ENCODE measurements at regions not wholly inside any gene's neighbourhood (a gene's known extent, or its start where the extent isn't known, plus 50 kb on each side); places are given as distances from the start of the nearest gene placed in this dataset.
"Not testable (repeated sequence)": the region's sequence is repeated elsewhere in the genome, so short reads cannot be mapped to it uniquely, and the experiment has no call there.

DNA sequence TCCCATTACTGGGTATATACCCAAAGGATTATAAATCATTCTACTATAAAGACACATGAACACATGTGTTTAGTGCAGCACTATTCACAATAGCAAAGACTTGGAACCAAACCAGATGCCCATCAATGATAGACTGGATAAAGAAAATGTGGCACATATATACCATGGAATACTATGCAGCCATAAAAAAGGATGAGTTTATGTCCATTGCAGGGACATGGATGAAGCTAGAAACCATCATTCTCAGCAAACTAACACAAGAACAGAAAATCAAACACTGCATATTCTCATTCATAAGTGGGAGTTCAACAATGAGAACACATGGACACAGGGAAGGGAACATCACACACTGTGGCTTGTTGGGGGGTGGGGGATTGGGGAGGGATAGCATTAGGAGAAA lies 225.2 kb upstream of the PRDM1 start:
- H3K36me3 Mint-ChIP-seq, CTCF ChIA-PET, H3K4me3 Mint-ChIP-seq, H3K27ac Mint-ChIP-seq, H3K4me1 Mint-ChIP-seq, H3K9me3 Mint-ChIP-seq, DNase-seq: not testable (repeated sequence)
- peaks cover 20% of the 10 kb centered on the region for H3K27me3 Mint-ChIP-seq

DNA sequence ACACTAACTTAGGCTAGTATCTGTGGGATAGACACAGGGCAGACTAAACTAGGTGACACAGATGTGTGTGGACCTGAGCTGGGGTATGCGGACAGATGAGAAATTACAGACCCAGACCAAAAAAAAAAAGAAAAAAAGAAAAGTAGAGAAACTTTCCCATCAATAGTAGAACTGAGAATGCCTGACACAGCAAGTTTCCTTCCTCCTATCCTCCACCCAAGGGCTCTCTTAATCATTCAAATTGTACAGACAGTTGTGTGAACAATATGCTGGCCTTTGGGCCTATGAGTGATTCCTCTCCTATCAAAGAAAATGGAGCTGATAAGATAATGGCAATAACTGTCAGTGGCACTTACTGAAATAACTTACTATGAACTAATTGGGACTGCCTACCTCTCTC lies 226.7 kb upstream of the PRDM1 start:
- Mint-ChIP-seq H3K36me3 (peaks cover 1% of the 10 kb centered on the region), H3K4me3 (no peak overlapping the region), H3K9me3 (peaks cover 4% of the 10 kb centered on the region), H3K4me1 (no peaks in the 10 kb centered on the region), H3K27ac (no peak overlapping the region), H3K27me3 (peaks cover 13% of the 10 kb centered on the region)
- CTCF ChIA-PET: no interaction called here
- no peak for DNase-seq

DNA sequence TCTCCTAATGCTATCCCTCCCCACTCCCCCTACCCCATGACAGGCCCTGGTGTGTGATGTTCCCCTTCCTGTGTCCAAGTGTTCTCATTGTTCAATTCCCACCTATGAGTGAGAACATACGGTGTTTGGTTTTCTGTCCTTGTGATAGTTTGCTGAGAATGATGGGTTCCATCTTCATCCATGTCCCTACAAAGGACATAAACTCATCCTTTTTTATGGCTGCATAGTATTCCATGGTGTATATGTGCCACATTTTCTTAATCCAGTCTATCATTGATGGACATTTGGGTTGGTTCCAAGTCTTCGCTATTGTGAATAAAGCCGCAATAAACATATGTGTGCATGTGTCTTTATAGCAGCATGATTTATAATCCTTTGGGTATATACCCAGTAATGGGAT lies 227.5 kb upstream of the PRDM1 start:
- CTCF ChIA-PET, H3K4me1 Mint-ChIP-seq, DNase-seq, H3K4me3 Mint-ChIP-seq, H3K36me3 Mint-ChIP-seq, H3K27ac Mint-ChIP-seq, H3K9me3 Mint-ChIP-seq, H3K27me3 Mint-ChIP-seq: not testable (repeated sequence)

DNA sequence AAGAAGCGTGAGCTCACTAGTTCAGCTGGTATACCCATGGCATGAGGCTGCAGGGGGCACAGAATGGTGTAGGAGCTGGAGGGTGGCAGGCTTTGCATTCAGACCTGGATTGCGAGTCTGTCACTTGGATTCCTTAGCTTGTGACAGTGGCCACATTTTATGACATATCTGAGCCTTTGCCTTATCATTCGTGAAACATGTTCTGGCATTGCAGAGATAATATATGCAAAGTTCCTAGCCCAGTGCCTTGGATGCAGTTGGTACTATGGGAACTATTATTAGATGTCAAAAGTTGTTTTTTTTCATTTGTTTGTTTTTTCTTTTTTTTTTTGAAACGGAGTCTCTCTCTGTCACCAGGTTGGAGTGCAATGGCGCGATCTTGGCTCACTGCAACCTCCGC lies 230.7 kb upstream of the PRDM1 start:
- H3K27ac Mint-ChIP-seq: no peak overlapping the region
- peaks cover 1% of the 10 kb centered on the region for H3K36me3 Mint-ChIP-seq
- CTCF ChIA-PET: no interaction called here
- H3K4me1 Mint-ChIP-seq: no peaks in the 10 kb centered on the region
- DNase-seq: no peak
- peaks cover 6% of the 10 kb centered on the region for H3K9me3 Mint-ChIP-seq
- no peak overlapping the region for H3K4me3 Mint-ChIP-seq
- peaks cover 4% of the 10 kb centered on the region for H3K27me3 Mint-ChIP-seq

DNA sequence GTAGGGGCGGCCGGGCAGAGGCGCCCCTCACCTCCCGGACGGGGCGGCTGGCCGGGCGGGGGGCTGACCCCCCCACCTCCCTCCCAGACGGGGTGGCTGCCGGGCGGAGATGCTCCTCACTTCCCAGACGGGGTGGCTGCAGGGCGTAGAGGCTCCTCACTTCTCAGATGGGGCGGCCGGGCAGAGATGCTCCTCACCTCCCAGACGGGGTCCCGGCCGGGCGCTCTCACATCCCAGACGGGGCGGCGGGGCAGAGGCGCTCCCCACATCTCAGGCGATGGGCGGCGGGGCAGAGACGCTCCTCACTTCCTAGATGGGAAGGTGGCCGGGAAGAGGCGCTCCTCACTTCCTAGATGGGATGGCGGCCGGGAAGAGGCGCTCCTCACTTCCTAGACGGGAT lies 232.2 kb upstream of the PRDM1 start:
- H3K27me3 Mint-ChIP-seq, H3K27ac Mint-ChIP-seq, H3K4me3 Mint-ChIP-seq, CTCF ChIA-PET, DNase-seq, H3K9me3 Mint-ChIP-seq, H3K4me1 Mint-ChIP-seq, H3K36me3 Mint-ChIP-seq: not testable (repeated sequence)

DNA sequence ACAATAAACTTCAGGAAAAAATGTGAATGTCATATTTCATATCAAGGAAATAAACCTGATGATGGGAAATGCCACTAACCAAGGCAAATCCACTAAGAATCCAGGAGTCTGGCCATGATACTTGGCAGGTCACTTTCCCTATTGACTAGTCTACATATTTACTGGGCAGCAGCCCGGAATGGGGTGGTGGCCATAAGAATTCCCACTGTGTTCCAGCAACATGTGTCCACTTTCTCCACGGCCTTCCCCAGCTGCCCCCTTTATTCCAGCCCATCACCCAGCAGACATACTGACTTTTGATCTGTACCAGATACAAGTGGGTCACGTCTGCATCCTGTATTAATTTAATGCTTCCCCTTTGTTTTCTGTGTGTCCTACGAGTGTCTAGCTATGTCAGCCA lies 234.5 kb upstream of the PRDM1 start:
- no peak overlapping the region for H3K27ac Mint-ChIP-seq
- H3K4me3 Mint-ChIP-seq: no peak overlapping the region
- CTCF ChIA-PET: no interaction called here
- no peak for DNase-seq
- H3K36me3 Mint-ChIP-seq: no peaks in the 10 kb centered on the region
- peaks cover 7% of the 10 kb centered on the region for H3K27me3 Mint-ChIP-seq
- no peaks in the 10 kb centered on the region for H3K4me1 Mint-ChIP-seq
- H3K9me3 Mint-ChIP-seq: peaks cover 1% of the 10 kb centered on the region

DNA sequence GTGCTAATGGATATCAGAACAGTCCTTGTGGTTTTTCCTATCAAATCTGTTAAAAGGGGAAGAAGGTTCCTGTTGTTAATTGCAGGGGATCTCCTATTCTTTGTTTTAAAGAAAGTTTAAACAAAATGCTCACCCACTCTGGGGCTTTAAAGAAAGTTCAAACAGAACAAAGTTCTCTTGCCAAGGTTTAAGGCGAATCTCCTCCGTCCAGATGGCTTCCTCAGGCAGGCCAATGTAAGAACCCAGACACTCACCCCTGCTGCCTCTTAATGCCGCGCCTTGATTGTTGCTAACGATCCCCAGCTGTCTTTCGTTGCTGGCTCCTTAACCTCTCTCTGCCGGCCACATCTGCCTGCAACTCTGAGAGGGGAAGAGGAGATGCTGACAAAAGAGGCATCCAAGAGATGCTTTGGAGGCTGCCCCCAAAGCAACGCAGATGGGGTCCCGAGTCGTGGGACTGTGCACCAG lies 235.0 kb upstream of the PRDM1 start:
- Mint-ChIP-seq H3K4me1 (no peaks in the 10 kb centered on the region), H3K27ac (no peak overlapping the region), H3K36me3 (no peaks in the 10 kb centered on the region), H3K9me3 (peaks cover 1% of the 10 kb centered on the region), H3K4me3 (no peak overlapping the region), H3K27me3 (peaks cover 12% of the 10 kb centered on the region)
- DNase-seq: no peak
- CTCF ChIA-PET: no interaction called here

DNA sequence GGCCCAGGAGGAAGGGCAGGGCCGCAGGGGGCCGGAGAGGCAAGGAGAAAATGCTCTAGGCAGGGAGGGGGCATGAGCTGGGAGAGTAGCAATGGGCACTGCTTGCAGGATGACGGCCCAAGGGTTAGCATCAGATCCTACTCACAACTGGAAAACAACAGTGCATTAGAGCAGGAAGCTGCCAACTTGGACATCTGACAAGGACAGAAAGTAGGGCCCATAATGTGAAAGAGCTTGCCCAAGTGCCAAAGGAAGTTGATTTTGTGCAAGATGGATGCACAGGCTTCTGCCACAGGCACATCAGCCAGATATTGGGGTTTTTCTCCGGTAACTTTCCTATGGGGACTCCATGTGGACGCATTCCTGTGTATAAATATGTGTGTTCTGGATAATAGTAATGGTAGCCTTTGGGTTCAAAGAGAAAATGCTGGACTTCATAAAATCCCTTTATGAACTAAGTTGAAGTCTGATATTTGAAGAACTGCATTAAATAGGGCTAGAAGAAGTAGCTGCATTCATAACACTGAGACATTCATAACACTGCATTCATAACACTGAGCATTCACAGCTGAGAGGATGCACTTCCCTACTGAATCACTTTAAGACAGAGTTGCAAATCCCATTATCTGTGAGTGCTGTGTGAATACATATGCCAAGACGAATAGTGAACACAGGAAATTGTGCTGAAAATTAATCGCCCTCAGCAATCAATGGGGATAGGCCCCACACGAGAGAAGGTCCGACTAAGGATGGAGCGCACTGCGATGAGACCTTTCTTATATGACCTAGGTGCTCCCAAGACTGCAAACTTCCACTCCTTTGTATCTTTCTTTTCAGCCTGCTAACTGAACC lies 235.6 kb upstream of the PRDM1 start:
- Mint-ChIP-seq H3K27ac (no peak overlapping the region), H3K27me3 (peaks cover 16% of the 10 kb centered on the region), H3K9me3 (peaks cover 1% of the 10 kb centered on the region), H3K4me1 (no peaks in the 10 kb centered on the region), H3K36me3 (no peaks in the 10 kb centered on the region), H3K4me3 (no peak overlapping the region)
- no peak for DNase-seq
- CTCF ChIA-PET: no interaction called here

DNA sequence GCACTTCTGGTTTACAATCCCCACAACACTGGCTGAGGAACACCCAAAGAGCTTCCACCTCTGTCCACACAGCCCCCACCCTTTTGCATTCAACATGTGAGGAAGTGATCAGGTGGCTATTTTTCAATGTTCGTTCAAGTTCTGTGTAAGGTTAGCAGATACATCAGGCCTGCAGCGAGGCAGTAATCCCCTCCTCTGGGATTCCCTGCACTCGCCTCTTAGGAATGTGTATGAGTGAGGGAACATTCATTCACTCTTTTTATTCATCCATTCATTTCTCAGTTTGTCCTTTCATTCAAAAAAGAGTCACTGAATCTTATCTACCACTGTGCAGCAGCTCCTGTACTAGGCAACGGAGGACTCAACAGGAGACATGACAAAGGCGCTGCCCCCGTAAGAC lies 236.4 kb upstream of the PRDM1 start:
- Mint-ChIP-seq H3K27ac (no peak overlapping the region), H3K4me1 (no peaks in the 10 kb centered on the region), H3K4me3 (no peak overlapping the region), H3K27me3 (peaks cover 21% of the 10 kb centered on the region), H3K36me3 (no peaks in the 10 kb centered on the region), H3K9me3 (peaks cover 1% of the 10 kb centered on the region)
- DNase-seq: no peak
- CTCF ChIA-PET: no interaction called here

DNA sequence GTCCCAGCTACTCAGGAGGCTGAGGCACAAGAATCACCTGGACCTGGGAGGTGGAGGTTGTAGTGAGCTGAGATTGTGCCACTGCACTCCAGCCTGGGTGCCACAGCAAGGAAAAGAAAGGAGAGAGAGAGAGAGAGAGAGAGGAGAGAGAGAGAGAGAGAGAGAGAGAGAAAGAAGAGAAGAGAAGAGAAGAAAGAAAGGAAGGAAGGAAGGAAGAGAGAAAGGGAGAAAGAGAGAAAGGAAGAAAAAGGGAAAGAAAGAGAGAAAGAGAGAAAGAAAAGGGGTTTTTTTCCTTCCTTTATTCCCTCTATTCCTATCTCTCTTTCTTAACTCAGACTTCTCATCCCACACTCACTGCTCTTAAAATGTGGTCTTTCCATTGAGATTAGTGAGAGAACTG lies 238.7 kb upstream of the PRDM1 start:
- Mint-ChIP-seq H3K4me3 (no peak overlapping the region), H3K9me3 (no peaks in the 10 kb centered on the region)
- CTCF ChIA-PET: no interaction called here

DNA sequence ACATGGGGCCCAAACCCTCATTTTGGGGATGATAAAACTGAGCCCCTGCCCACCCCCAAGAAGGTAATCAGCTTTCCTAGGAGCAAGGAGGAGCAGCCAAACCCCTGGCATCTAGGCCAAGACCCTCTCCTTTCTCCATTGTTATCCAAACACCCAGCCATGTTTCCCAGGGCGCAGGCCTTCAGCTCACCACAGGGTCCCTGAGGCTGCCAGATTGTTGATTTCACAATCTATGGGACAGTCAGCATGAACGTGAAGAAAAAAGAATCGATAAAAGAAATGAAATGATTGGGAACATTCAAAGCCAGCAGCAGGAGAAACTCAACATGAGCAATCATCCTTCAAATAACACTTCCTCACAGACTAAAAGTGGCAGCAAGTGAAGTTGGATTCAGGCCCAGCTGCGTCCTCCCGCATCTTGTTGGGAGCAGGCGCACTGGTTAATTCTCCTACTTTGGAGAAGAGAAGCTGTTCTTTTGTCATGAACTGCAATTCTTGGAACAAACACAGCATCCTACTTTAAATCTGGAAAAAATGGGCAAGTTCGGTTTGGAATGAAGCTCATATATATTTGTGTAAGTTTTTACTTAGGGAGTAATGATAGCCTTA lies 241.8 kb upstream of the PRDM1 start:
- Mint-ChIP-seq H3K36me3 (no peaks in the 10 kb centered on the region), H3K27me3 (peaks cover 30% of the 10 kb centered on the region), H3K4me3 (no peak overlapping the region), H3K27ac (no peak overlapping the region), H3K9me3 (no peaks in the 10 kb centered on the region), H3K4me1 (peaks cover 1% of the 10 kb centered on the region)
- no peak for DNase-seq
- CTCF ChIA-PET: no interaction called here

More for the DNA sequence above, 238.7 kb upstream of the PRDM1 start:
- no peak for DNase-seq
- H3K27me3 Mint-ChIP-seq: peaks cover 21% of the 10 kb centered on the region
- H3K27ac Mint-ChIP-seq: no peak overlapping the region
- no peaks in the 10 kb centered on the region for H3K4me1 Mint-ChIP-seq
- H3K36me3 Mint-ChIP-seq: no peaks in the 10 kb centered on the region

DNA sequence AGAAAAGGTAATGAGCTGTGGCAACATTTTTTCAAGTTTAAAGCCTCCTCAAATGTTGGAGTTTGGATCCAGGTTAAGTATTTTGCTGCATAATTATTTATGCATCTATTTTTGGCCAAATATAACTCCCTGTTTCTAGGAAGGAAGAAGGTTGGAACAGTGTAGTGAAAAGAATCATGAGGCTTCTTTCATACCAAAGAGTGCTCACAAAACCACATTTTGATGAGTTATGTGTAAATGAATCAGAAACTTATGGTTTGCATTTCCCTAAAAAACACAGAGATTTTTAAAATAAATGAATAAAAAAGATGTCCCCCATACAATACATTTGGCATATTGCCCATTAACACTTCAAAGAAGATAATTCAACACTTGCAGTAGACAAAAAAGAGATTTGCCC lies 246.9 kb upstream of the PRDM1 start:
- no peak for DNase-seq
- Mint-ChIP-seq H3K27ac (no peak overlapping the region), H3K9me3 (no peaks in the 10 kb centered on the region), H3K4me1 (peaks cover 12% of the 10 kb centered on the region), H3K27me3 (peaks cover 13% of the 10 kb centered on the region), H3K36me3 (no peaks in the 10 kb centered on the region), H3K4me3 (no peak overlapping the region)
- CTCF ChIA-PET: no interaction called here

DNA sequence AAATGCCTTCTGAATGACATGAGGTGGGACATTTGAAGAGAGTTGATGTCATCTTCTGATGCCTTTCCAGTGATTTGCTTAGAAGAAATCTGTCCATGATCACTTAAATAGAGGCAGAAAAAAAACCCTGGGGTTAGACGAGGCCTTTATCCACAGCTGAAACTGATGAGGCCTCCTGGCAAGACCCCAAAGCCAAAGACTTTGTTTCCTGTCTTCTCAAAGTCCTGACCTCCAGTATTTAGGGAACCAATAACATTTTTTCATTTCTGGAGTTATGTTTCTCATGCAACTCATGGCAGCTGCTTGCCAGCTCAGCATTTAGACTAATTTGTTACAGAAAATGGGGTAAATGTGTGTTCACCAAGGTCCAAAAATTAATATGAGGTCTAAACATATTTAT lies 248.0 kb upstream of the PRDM1 start:
- no peak for DNase-seq
- CTCF ChIA-PET: no interaction called here
- Mint-ChIP-seq H3K4me1 (peaks cover 19% of the 10 kb centered on the region), H3K36me3 (no peaks in the 10 kb centered on the region), H3K27ac (no peak overlapping the region), H3K9me3 (no peaks in the 10 kb centered on the region), H3K27me3 (peaks cover 13% of the 10 kb centered on the region), H3K4me3 (no peak overlapping the region)

DNA sequence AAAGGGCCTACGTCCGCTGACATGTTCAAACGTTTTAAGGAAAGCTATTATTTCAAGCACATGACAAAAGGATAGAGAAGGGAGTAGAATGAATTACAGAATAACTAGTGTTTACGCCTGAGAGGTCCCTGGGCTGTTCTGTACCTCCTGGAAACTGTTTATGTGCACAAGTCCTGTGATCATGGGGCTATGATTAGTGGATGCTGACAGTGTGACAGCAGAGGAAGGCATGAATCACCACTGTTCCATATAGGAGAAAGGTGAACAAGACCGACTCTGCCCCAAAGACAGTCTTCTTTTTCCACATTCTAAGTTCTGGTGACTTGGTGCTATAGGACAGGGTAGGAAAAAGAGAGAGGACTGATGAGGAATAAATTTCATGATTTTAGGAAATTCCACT lies 249.2 kb upstream of the PRDM1 start:
- no peak for DNase-seq
- H3K36me3 Mint-ChIP-seq: no peaks in the 10 kb centered on the region
- CTCF ChIA-PET: no interaction called here
- peaks cover 13% of the 10 kb centered on the region for H3K27me3 Mint-ChIP-seq
- H3K9me3 Mint-ChIP-seq: no peaks in the 10 kb centered on the region
- H3K4me1 Mint-ChIP-seq: peaks cover 19% of the 10 kb centered on the region
- no peak overlapping the region for H3K4me3 Mint-ChIP-seq
- H3K27ac Mint-ChIP-seq: no peak overlapping the region

DNA sequence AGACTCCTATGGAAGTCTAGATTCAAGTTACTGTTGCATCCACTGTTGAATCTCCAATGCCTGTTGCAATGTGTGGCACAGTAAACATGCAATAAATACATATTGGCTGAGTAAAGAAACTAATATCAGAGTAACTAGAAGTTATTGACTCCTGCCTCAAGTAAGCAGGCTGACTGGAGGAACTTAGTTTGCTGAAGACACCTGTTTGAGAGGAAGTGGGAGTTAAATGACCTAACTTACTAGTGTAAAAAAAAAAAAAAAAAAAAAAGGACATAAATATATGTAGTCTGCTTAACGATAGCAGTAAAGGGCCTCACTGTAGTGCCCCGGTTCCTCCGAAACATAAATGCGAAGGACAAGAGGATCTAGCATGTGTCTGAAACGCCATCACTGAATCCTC lies 249.8 kb upstream of the PRDM1 start:
- DNase-seq: no peak
- no peak overlapping the region for H3K27ac Mint-ChIP-seq
- CTCF ChIA-PET: no interaction called here
- H3K27me3 Mint-ChIP-seq: peaks cover 13% of the 10 kb centered on the region
- no peaks in the 10 kb centered on the region for H3K9me3 Mint-ChIP-seq
- peaks cover 19% of the 10 kb centered on the region for H3K4me1 Mint-ChIP-seq
- H3K36me3 Mint-ChIP-seq: no peaks in the 10 kb centered on the region
- no peak overlapping the region for H3K4me3 Mint-ChIP-seq
